BE2C (cell line): ENCODE measurements at regions not wholly inside any gene's neighbourhood (a gene's known extent, or its start where the extent isn't known, plus 50 kb on each side); places are given as distances from the start of the nearest gene placed in this dataset.
A peak's percentile ranks its signal among the peaks of the same experiment; 100 is the strongest.

Source experiments
- DNase-seq: peaks from one replicate; pipeline ENCODE4 v3.0.0-alpha.2; 2020
- H3K27me3 ChIP-seq: fragments of 250-450 bp; sonication (Bioruptor Pico); 2 replicates; pipeline ENCODE4 v1.5.1; 2020; ENCODE audit warnings: mild to moderate bottlenecking
- H3K36me3 ChIP-seq: fragments of 250-450 bp; sonication (Bioruptor Pico); 2 replicates; pipeline ENCODE4 v1.5.1; 2020; ENCODE audit warnings: mild to moderate bottlenecking
- H3K4me1 ChIP-seq: fragments of 250-450 bp; sonication (Bioruptor Pico); 2 replicates; pipeline ENCODE4 v1.5.1; 2020
- H3K4me3 ChIP-seq: 2 replicates; pipeline ENCODE4 v1.5.1; 2011; ENCODE audit warnings: low read depth, low read length
- H3K9me3 ChIP-seq: fragments of 250-450 bp; sonication (Bioruptor Pico); 2 replicates; pipeline ENCODE4 v1.5.1; 2020
- CTCF ChIP-seq: IDR thresholded peaks from 2 replicates; pipeline ENCODE4 v1.5.1; 2012; ENCODE audit warnings: mild to moderate bottlenecking, low read depth, low read length

DNA sequence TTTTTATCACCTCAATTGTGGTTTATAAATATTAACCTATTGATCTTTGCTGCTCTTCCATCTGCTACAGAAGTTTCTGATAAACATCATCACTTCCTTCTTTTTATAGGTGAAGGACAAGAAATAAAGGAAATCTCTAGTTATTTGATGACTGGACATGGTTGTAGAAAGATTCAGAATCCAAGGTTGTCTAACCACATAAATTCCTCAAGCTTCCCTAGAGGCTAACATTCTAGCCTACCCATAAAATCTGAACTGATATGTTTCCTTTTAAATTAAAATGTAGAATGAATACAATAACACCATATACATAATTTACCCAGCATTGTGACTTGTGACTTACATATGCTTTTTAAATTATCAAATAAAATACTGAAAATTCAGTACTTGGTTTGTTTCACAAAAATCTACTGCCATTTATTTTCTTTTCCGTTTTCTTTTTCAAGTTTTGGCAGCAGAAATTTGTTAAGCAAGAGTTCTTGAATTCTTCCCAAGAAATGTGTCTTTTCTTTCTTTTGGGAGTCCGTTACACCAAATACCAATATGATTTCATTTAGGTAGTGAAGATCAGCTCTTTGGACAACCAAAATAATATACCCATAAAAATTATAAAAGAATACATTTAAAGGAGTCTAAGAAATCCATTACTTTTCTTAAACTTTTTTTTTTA lies 513.2 kb upstream of the ADGRL2 start:
- no peak overlapping the region for H3K4me3 ChIP-seq
- no peaks in the 10 kb centered on the region for H3K4me1 ChIP-seq
- no peaks in the 10 kb centered on the region for H3K9me3 ChIP-seq
- no peaks in the 10 kb centered on the region for H3K36me3 ChIP-seq
- no peak for TF ChIP-seq CTCF
- DNase-seq, result no peak
- H3K27me3 ChIP-seq, result no peaks in the 10 kb centered on the region

GRCh38 chr1:81270051-81270450 lies 530.7 kb upstream of the ADGRL2 start:
- Histone ChIP-seq H3K4me1 (no peaks in the 10 kb centered on the region), H3K9me3 (no peaks in the 10 kb centered on the region), H3K4me3 (no peak overlapping the region), H3K36me3 (no peaks in the 10 kb centered on the region), H3K27me3 (no peaks in the 10 kb centered on the region)
- TF ChIP-seq CTCF, result no peak
- no peak for DNase-seq

- no peak for TF ChIP-seq CTCF
Measured at GRCh38 chr1:81264976-81265375, 535.8 kb upstream of the ADGRL2 start.

DNA sequence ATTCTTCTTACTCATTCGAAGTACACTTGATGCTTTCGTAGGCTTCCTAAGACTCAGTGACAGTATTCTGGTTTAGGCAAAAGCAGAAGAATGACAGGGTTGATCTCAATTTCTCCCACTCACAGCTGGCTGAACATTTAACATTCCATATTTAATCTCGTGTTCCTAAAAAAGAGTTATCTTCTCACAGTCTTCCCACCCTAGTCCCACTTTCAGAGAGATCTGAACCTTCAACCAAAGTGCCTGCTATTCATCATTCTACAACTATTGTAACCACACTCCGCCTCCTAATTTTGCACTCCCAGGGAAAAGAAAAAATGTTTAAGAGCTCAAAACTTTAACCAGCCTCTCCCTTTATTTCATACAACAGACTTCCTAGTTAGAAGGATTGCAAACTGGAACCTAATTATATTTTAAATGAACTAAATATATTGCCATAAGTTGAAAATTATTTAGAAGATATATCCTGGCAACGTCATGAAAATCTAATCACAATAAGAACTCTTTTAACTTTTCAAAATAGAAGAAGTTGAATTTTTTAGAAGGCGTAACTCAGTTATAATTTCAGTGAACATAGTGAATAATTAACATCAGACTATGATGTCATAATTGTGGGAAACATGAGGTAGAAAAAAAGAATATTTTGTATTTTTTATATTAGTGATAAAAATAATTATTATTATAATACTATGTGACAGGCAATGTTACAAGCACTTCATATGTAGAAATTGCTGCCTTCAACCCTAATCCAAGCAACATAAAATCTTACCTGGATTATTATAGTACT lies 540.9 kb upstream of the ADGRL2 start:
- Histone ChIP-seq H3K36me3 (no peaks in the 10 kb centered on the region), H3K4me1 (no peaks in the 10 kb centered on the region), H3K4me3 (no peak overlapping the region), H3K27me3 (no peaks in the 10 kb centered on the region), H3K9me3 (no peaks in the 10 kb centered on the region)
- no peak for TF ChIP-seq CTCF
- no peak for DNase-seq

More at GRCh38 chr1:81264976-81265375, 535.8 kb upstream of the ADGRL2 start:
- Histone ChIP-seq H3K27me3 (no peaks in the 10 kb centered on the region), H3K9me3 (no peaks in the 10 kb centered on the region), H3K36me3 (no peaks in the 10 kb centered on the region), H3K4me1 (no peaks in the 10 kb centered on the region), H3K4me3 (no peak overlapping the region)
- DNase-seq, result no peak

DNA sequence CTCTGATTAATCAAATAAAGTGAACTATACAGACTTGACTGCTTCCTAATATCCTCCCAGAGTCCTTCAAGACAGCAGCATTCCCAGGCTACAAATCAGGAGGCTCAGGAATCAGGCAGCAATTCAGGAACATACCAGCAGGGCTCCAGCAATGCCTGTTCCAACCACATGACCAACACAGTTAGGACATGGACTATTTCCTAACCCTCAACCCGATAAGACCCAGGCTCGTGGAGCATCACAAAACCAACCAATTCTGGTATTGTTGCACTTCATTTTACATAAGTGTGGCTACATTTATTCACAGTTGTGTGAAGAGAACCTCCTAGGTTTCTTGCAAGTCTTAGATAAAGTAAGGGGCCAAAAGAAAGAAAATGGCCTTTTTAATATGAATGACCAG lies 546.2 kb upstream of the ADGRL2 start:
- Histone ChIP-seq H3K4me3 (no peak overlapping the region), H3K27me3 (no peaks in the 10 kb centered on the region), H3K36me3 (no peaks in the 10 kb centered on the region), H3K4me1 (no peaks in the 10 kb centered on the region), H3K9me3 (no peaks in the 10 kb centered on the region)
- DNase-seq, result peak; percentile 8
- peak; percentile 34; the same call in 1 of the 2 replicates for TF ChIP-seq CTCF

DNA sequence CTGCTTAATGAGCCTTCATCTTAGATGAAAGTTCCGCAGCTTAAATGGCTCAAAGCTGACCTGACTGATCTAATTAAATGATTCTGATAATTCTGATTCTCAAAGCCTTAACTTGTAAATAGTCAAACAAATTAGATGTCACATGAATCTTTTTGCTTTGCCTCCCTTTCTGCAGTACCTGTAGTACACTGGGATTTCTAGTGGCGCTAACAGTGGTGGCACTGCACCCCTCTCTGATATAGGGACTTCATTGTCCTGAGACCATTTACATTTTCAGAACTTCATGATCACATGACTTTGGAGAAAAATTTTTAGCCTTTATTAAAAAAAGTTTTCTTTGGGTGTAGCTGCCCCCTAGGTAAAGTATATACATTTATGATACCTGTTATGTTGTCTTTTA lies 546.7 kb upstream of the ADGRL2 start:
- Histone ChIP-seq H3K4me1 (no peaks in the 10 kb centered on the region), H3K36me3 (no peaks in the 10 kb centered on the region), H3K4me3 (no peak overlapping the region), H3K27me3 (no peaks in the 10 kb centered on the region), H3K9me3 (no peaks in the 10 kb centered on the region)
- no peak for DNase-seq
- TF ChIP-seq CTCF, result no peak
